ENCODE measurements at regions not wholly inside any gene's neighbourhood (a gene's known extent, or its start where the extent isn't known, plus 50 kb on each side); places are given as distances from the start of the nearest gene placed in this dataset.

DNA sequence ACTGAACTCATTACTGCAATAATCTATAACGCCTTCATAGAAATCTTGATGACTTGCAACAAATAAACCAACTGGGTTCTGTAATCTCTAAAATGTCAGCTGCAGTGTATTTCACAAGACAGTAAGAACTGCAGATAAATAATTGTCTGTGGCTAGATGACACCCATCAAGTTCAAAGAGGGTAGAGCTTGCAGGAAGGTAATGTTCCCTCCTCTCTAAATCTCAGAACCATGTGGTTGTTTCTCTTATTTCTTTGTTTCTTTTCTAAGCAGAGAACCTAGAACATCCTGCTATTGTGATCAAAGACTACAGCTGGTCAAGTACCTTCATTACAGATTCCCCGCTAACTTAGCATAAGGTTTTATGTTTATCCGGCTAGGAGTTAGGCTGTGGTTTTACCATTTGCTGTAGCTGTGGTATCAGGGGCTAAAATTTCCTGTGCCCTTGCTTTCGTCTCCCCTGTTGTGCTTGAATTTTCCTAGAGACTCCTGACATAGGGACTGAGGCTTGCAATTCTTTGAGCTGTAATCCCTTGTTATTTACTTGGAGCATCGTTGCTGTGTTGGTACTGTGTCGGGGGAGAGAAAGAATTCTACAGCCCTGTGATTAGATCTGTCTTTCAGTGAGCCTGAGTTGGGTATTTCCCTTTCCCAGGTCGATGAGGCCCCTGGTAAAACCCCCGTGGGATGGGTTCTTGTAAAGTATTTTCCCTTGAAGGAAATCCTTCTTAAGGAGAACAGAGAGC lies 253.1 kb upstream of the BTG1 start (continued):
- TF ChIP-seq, protein P1, sequence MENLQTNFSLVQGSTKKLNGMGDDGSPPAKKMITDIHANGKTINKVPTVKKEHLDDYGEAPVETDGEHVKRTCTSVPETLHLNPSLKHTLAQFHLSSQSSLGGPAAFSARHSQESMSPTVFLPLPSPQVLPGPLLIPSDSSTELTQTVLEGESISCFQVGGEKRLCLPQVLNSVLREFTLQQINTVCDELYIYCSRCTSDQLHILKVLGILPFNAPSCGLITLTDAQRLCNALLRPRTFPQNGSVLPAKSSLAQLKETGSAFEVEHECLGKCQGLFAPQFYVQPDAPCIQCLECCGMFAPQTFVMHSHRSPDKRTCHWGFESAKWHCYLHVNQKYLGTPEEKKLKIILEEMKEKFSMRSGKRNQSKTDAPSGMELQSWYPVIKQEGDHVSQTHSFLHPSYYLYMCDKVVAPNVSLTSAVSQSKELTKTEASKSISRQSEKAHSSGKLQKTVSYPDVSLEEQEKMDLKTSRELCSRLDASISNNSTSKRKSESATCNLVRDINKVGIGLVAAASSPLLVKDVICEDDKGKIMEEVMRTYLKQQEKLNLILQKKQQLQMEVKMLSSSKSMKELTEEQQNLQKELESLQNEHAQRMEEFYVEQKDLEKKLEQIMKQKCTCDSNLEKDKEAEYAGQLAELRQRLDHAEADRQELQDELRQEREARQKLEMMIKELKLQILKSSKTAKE (IDR thresholded peaks at IDR 0.05; ENCODE audit: low read depth, poor library complexity, severe bottlenecking), result no peak
- TF ChIP-seq, protein P2, sequence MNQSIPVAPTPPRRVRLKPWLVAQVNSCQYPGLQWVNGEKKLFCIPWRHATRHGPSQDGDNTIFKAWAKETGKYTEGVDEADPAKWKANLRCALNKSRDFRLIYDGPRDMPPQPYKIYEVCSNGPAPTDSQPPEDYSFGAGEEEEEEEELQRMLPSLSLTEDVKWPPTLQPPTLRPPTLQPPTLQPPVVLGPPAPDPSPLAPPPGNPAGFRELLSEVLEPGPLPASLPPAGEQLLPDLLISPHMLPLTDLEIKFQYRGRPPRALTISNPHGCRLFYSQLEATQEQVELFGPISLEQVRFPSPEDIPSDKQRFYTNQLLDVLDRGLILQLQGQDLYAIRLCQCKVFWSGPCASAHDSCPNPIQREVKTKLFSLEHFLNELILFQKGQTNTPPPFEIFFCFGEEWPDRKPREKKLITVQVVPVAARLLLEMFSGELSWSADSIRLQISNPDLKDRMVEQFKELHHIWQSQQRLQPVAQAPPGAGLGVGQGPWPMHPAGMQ (IDR thresholded peaks at IDR 0.05; ENCODE audit: borderline replicate concordance), result no peak
- TF ChIP-seq, protein P3, sequence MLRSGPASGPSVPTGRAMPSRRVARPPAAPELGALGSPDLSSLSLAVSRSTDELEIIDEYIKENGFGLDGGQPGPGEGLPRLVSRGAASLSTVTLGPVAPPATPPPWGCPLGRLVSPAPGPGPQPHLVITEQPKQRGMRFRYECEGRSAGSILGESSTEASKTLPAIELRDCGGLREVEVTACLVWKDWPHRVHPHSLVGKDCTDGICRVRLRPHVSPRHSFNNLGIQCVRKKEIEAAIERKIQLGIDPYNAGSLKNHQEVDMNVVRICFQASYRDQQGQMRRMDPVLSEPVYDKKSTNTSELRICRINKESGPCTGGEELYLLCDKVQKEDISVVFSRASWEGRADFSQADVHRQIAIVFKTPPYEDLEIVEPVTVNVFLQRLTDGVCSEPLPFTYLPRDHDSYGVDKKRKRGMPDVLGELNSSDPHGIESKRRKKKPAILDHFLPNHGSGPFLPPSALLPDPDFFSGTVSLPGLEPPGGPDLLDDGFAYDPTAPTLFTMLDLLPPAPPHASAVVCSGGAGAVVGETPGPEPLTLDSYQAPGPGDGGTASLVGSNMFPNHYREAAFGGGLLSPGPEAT (IDR thresholded peaks at IDR 0.05; ENCODE audit: low read depth), result peak; percentile 12; the same call in 1 of the 2 replicates
- TF ChIP-seq ZBED1 (IDR thresholded peaks at IDR 0.05; ENCODE audit: borderline replicate concordance) (no peak), MYC (IDR thresholded peaks at IDR 0.05; ENCODE audit: insufficient read depth, insufficient read length, insufficient replicate concordance, low read length, severe bottlenecking) (no peak)

Data from GM12878 (cell line).